HEK293 (cell line): ENCODE measurements at regions not wholly inside any gene's neighbourhood (a gene's known extent, or its start where the extent isn't known, plus 50 kb on each side); places are given as distances from the start of the nearest gene placed in this dataset.

Experiments
- BCL11A ChIP-seq: fragments of 450-650 bp; formaldehyde crosslinking; IDR thresholded peaks from 2 replicates; pipeline ENCODE4 v1.5.1; 2016; ENCODE audit warnings: low read depth, missing biosample characterization, missing genetic modification characterization
- EGR2 ChIP-seq: fragments of 450-650 bp; formaldehyde crosslinking; IDR thresholded peaks from 2 replicates; pipeline ENCODE4 v1.5.1; 2016; ENCODE audit warnings: low read depth, missing biosample characterization, missing genetic modification characterization
- FEZF1 ChIP-seq: fragments of 450-650 bp; formaldehyde crosslinking; IDR thresholded peaks from 2 replicates; pipeline ENCODE4 v1.5.1; 2016; ENCODE audit warnings: missing biosample characterization, missing genetic modification characterization
- GLIS1 ChIP-seq: fragments of 450-650 bp; formaldehyde crosslinking; IDR thresholded peaks from 2 replicates; pipeline ENCODE4 v1.5.1; 2016; ENCODE audit warnings: missing biosample characterization, missing genetic modification characterization
- IKZF3 ChIP-seq: fragments of 450-650 bp; IDR thresholded peaks from 2 replicates; pipeline ENCODE4 v1.5.0; 2018; ENCODE audit warnings: missing biosample characterization, mild to moderate bottlenecking, missing genetic modification characterization, moderate library complexity
- KLF1 ChIP-seq: fragments of 450-650 bp; formaldehyde crosslinking; IDR thresholded peaks from 2 replicates; pipeline ENCODE4 v1.5.1; 2016; ENCODE audit warnings: missing biosample characterization, missing genetic modification characterization
- MEIS1 ChIP-seq: sonication (generic); formaldehyde crosslinking; IDR thresholded peaks from 2 replicates; pipeline ENCODE4 v1.8.1; 2022; ENCODE audit warnings: missing genetic modification reagents, mild to moderate bottlenecking, borderline replicate concordance
- OSR2 ChIP-seq: fragments of 450-650 bp; formaldehyde crosslinking; IDR thresholded peaks from 2 replicates; pipeline ENCODE4 v1.5.1; 2016; ENCODE audit warnings: missing biosample characterization, missing genetic modification characterization
- OVOL3 ChIP-seq: fragments of 450-650 bp; formaldehyde crosslinking; IDR thresholded peaks from 2 replicates; pipeline ENCODE4 v1.5.1; 2016; ENCODE audit warnings: missing biosample characterization, missing genetic modification characterization
- SP7 ChIP-seq: fragments of 450-650 bp; formaldehyde crosslinking; IDR thresholded peaks from 2 replicates; pipeline ENCODE4 v1.5.1; 2016; ENCODE audit warnings: missing biosample characterization, missing genetic modification characterization
- ZBTB17 ChIP-seq: fragments of 450-650 bp; formaldehyde crosslinking; IDR thresholded peaks from 2 replicates; pipeline ENCODE4 v1.5.1; 2016; ENCODE audit warnings: missing biosample characterization, missing genetic modification characterization
- ZNF629 ChIP-seq: fragments of 450-650 bp; formaldehyde crosslinking; IDR thresholded peaks from 2 replicates; pipeline ENCODE4 v1.5.1; 2017; ENCODE audit warnings: missing biosample characterization, missing genetic modification characterization
- TF ChIP-seq, protein P1 (sequence below): sonication (generic); formaldehyde crosslinking; IDR thresholded peaks from 2 replicates; pipeline ENCODE4 v1.8.1; 2022; ENCODE audit warnings: mild to moderate bottlenecking, moderate library complexity, missing genetic modification reagents
- TF ChIP-seq, protein P2 (sequence below): fragments of 450-650 bp; formaldehyde crosslinking; IDR thresholded peaks from 2 replicates; pipeline ENCODE4 v1.5.1; 2016; ENCODE audit warnings: missing biosample characterization, missing genetic modification characterization, low read depth
- TF ChIP-seq, protein P3 (sequence below): fragments of 450-650 bp; formaldehyde crosslinking; IDR thresholded peaks from 2 replicates; pipeline ENCODE4 v1.5.1; 2016; ENCODE audit warnings: missing biosample characterization, missing genetic modification characterization
- TF ChIP-seq, protein P4 (sequence below): fragments of 450-650 bp; formaldehyde crosslinking; IDR thresholded peaks from 2 replicates; pipeline ENCODE4 v1.5.1; 2016; ENCODE audit warnings: missing biosample characterization, missing genetic modification characterization
- TF ChIP-seq, protein P5 (sequence below): fragments of 450-650 bp; formaldehyde crosslinking; IDR thresholded peaks from 2 replicates; pipeline ENCODE4 v1.5.1; 2016; ENCODE audit warnings: missing biosample characterization, missing genetic modification characterization
- TF ChIP-seq, protein P6 (sequence below): fragments of 450-650 bp; formaldehyde crosslinking; IDR thresholded peaks from 2 replicates; pipeline ENCODE4 v1.5.1; 2016; ENCODE audit warnings: missing biosample characterization, missing genetic modification characterization, borderline replicate concordance
- TF ChIP-seq, protein P7 (sequence below): fragments of 450-650 bp; formaldehyde crosslinking; IDR thresholded peaks from 2 replicates; pipeline ENCODE4 v1.5.1; 2016; ENCODE audit warnings: missing biosample characterization, missing genetic modification characterization
- TF ChIP-seq, protein P8 (sequence below): fragments of 450-650 bp; formaldehyde crosslinking; IDR thresholded peaks from 2 replicates; pipeline ENCODE4 v1.5.1; 2016; ENCODE audit warnings: missing biosample characterization, missing genetic modification characterization

DNA sequence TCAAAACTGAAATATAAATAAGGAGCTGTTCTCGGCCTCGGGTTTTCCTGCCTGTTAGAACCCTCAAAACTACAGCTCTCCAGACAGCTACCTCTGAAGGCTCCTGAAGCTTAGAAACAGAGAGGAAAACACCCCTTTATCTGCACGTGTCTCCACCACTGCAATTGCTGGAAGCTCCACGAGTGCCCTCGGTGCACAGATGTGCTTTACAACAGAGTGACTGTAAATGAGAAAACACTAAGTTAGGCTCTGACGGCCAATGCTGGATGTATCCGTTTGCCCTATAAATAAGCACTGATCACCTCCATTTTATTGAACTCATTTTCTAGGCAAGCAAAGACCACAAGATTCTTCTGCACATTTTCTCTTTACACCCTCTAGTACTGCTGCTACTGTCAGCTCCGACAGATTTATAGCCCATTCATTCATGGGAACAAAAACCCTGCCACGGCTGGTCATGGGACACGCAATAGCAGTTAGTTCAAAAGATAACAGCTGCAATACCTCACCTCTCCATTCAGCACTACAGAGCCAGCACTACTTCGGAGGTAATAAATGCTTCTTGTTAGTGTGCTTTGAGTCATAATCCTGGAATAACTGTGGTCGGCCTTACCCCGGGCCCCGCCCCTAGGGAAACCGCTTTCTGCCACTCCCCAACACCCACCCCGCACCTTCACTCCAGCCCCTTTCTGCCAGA is 241.1 kb upstream of the ZNF507 start (continued):
- 0 out of 2 replicates have a peak, but pooled peaks have one; percentile 8 for TF ChIP-seq IKZF3 (tag by site-specific recombination)
- TF ChIP-seq, protein P1, sequence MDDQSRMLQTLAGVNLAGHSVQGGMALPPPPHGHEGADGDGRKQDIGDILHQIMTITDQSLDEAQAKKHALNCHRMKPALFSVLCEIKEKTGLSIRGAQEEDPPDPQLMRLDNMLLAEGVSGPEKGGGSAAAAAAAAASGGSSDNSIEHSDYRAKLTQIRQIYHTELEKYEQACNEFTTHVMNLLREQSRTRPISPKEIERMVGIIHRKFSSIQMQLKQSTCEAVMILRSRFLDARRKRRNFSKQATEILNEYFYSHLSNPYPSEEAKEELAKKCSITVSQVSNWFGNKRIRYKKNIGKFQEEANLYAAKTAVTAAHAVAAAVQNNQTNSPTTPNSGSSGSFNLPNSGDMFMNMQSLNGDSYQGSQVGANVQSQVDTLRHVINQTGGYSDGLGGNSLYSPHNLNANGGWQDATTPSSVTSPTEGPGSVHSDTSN: 0 out of 2 replicates have a peak, but pooled peaks have one; percentile 42
- TF ChIP-seq KLF1 (tag by site-specific recombination): peak; percentile 74; the same call in 1 of the 2 replicates
- TF ChIP-seq, protein P2, sequence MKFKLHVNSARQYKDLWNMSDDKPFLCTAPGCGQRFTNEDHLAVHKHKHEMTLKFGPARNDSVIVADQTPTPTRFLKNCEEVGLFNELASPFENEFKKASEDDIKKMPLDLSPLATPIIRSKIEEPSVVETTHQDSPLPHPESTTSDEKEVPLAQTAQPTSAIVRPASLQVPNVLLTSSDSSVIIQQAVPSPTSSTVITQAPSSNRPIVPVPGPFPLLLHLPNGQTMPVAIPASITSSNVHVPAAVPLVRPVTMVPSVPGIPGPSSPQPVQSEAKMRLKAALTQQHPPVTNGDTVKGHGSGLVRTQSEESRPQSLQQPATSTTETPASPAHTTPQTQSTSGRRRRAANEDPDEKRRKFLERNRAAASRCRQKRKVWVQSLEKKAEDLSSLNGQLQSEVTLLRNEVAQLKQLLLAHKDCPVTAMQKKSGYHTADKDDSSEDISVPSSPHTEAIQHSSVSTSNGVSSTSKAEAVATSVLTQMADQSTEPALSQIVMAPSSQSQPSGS: peak; percentile 65; the same call in 1 of the 2 replicates
- TF ChIP-seq SP7 (tag by site-specific recombination): no peak; the same call in 1 of the 2 replicates
- TF ChIP-seq FEZF1 (tag by site-specific recombination): peak; percentile 21; the same call in 1 of the 2 replicates
- TF ChIP-seq, protein P3, sequence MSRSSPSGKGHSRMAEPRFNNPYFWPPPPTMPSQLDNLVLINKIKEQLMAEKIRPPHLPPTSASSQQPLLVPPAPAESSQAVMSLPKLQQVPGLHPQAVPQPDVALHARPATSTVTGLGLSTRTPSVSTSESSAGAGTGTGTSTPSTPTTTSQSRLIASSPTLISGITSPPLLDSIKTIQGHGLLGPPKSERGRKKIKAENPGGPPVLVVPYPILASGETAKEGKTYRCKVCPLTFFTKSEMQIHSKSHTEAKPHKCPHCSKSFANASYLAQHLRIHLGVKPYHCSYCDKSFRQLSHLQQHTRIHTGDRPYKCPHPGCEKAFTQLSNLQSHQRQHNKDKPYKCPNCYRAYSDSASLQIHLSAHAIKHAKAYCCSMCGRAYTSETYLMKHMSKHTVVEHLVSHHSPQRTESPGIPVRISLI: no peak
- TF ChIP-seq BCL11A (tag by site-specific recombination): peak; percentile 38; the same call in 1 of the 2 replicates
- peak; percentile 96 for TF ChIP-seq OSR2 (tag by site-specific recombination)
- TF ChIP-seq, protein P4, sequence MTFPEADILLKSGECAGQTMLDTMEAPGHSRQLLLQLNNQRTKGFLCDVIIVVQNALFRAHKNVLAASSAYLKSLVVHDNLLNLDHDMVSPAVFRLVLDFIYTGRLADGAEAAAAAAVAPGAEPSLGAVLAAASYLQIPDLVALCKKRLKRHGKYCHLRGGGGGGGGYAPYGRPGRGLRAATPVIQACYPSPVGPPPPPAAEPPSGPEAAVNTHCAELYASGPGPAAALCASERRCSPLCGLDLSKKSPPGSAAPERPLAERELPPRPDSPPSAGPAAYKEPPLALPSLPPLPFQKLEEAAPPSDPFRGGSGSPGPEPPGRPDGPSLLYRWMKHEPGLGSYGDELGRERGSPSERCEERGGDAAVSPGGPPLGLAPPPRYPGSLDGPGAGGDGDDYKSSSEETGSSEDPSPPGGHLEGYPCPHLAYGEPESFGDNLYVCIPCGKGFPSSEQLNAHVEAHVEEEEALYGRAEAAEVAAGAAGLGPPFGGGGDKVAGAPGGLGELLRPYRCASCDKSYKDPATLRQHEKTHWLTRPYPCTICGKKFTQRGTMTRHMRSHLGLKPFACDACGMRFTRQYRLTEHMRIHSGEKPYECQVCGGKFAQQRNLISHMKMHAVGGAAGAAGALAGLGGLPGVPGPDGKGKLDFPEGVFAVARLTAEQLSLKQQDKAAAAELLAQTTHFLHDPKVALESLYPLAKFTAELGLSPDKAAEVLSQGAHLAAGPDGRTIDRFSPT (tag by site-specific recombination): peak; percentile 45; the same call in 1 of the 2 replicates
- no peak for TF ChIP-seq EGR2 (tag by site-specific recombination)
- TF ChIP-seq ZNF629 (tag by site-specific recombination): peak; percentile 54; the same call in 1 of the 2 replicates
- TF ChIP-seq, protein P5, sequence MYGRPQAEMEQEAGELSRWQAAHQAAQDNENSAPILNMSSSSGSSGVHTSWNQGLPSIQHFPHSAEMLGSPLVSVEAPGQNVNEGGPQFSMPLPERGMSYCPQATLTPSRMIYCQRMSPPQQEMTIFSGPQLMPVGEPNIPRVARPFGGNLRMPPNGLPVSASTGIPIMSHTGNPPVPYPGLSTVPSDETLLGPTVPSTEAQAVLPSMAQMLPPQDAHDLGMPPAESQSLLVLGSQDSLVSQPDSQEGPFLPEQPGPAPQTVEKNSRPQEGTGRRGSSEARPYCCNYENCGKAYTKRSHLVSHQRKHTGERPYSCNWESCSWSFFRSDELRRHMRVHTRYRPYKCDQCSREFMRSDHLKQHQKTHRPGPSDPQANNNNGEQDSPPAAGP: peak; percentile 59; the same call in 1 of the 2 replicates
- TF ChIP-seq GLIS1: 0 out of 2 replicates have a peak, but pooled peaks have one; percentile 14
- TF ChIP-seq, protein P6, sequence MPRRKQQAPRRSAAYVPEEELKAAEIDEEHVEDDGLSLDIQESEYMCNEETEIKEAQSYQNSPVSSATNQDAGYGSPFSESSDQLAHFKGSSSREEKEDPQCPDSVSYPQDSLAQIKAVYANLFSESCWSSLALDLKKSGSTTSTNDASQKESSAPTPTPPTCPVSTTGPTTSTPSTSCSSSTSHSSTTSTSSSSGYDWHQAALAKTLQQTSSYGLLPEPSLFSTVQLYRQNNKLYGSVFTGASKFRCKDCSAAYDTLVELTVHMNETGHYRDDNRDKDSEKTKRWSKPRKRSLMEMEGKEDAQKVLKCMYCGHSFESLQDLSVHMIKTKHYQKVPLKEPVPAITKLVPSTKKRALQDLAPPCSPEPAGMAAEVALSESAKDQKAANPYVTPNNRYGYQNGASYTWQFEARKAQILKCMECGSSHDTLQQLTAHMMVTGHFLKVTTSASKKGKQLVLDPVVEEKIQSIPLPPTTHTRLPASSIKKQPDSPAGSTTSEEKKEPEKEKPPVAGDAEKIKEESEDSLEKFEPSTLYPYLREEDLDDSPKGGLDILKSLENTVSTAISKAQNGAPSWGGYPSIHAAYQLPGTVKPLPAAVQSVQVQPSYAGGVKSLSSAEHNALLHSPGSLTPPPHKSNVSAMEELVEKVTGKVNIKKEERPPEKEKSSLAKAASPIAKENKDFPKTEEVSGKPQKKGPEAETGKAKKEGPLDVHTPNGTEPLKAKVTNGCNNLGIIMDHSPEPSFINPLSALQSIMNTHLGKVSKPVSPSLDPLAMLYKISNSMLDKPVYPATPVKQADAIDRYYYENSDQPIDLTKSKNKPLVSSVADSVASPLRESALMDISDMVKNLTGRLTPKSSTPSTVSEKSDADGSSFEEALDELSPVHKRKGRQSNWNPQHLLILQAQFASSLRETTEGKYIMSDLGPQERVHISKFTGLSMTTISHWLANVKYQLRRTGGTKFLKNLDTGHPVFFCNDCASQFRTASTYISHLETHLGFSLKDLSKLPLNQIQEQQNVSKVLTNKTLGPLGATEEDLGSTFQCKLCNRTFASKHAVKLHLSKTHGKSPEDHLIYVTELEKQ (tag by site-specific recombination): peak; percentile 54; the same call in 1 of the 2 replicates
- TF ChIP-seq, protein P7, sequence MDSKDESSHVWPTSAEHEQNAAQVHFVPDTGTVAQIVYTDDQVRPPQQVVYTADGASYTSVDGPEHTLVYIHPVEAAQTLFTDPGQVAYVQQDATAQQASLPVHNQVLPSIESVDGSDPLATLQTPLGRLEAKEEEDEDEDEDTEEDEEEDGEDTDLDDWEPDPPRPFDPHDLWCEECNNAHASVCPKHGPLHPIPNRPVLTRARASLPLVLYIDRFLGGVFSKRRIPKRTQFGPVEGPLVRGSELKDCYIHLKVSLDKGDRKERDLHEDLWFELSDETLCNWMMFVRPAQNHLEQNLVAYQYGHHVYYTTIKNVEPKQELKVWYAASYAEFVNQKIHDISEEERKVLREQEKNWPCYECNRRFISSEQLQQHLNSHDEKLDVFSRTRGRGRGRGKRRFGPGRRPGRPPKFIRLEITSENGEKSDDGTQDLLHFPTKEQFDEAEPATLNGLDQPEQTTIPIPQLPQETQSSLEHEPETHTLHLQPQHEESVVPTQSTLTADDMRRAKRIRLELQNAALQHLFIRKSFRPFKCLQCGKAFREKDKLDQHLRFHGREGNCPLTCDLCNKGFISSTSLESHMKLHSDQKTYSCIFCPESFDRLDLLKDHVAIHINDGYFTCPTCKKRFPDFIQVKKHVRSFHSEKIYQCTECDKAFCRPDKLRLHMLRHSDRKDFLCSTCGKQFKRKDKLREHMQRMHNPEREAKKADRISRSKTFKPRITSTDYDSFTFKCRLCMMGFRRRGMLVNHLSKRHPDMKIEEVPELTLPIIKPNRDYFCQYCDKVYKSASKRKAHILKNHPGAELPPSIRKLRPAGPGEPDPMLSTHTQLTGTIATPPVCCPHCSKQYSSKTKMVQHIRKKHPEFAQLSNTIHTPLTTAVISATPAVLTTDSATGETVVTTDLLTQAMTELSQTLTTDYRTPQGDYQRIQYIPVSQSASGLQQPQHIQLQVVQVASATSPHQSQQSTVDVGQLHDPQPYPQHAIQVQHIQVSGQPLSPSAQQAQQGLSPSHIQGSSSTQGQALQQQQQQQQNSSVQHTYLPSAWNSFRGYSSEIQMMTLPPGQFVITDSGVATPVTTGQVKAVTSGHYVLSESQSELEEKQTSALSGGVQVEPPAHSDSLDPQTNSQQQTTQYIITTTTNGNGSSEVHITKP: peak; percentile 18; the same call in 1 of the 2 replicates
- peak; percentile 99 for TF ChIP-seq MEIS1
- TF ChIP-seq, protein P8, sequence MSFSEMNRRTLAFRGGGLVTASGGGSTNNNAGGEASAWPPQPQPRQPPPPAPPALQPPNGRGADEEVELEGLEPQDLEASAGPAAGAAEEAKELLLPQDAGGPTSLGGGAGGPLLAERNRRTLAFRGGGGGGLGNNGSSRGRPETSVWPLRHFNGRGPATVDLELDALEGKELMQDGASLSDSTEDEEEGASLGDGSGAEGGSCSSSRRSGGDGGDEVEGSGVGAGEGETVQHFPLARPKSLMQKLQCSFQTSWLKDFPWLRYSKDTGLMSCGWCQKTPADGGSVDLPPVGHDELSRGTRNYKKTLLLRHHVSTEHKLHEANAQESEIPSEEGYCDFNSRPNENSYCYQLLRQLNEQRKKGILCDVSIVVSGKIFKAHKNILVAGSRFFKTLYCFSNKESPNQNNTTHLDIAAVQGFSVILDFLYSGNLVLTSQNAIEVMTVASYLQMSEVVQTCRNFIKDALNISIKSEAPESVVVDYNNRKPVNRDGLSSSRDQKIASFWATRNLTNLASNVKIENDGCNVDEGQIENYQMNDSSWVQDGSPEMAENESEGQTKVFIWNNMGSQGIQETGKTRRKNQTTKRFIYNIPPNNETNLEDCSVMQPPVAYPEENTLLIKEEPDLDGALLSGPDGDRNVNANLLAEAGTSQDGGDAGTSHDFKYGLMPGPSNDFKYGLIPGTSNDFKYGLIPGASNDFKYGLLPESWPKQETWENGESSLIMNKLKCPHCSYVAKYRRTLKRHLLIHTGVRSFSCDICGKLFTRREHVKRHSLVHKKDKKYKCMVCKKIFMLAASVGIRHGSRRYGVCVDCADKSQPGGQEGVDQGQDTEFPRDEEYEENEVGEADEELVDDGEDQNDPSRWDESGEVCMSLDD (tag by site-specific recombination): 0 out of 2 replicates have a peak, but pooled peaks have one; percentile 22
- peak; percentile 69 for TF ChIP-seq ZBTB17 (tag by site-specific recombination)
- TF ChIP-seq OVOL3 (tag by site-specific recombination): 0 out of 2 replicates have a peak, but pooled peaks have one; percentile 28
